Progenitor cell of endocrine pancreas (in vitro differentiated cells): ENCODE measurements at regions not wholly inside any gene's neighbourhood (a gene's known extent, or its start where the extent isn't known, plus 50 kb on each side); places are given as distances from the start of the nearest gene placed in this dataset.

Experiments used
- DNase-seq: peaks from one replicate; pipeline ENCODE4 v3.0.0; 2021; ENCODE audit warnings: low spot score; ENCODE audit not compliant: unreplicated experiment
- H3K27ac Mint-ChIP-seq: 2 replicates; pipeline ENCODE4 v1.8.0; 2021; ENCODE audit warnings: mild to moderate bottlenecking, moderate library complexity, mixed read lengths
- H3K27me3 Mint-ChIP-seq: 2 replicates; pipeline ENCODE4 v1.8.0; 2021; ENCODE audit warnings: mixed read lengths
- H3K36me3 Mint-ChIP-seq: 2 replicates; pipeline ENCODE4 v1.8.0; 2022; ENCODE audit warnings: mixed read lengths; ENCODE audit not compliant: insufficient read depth
- H3K4me1 Mint-ChIP-seq: 2 replicates; pipeline ENCODE4 v1.8.0; 2021; ENCODE audit warnings: low read depth, mixed read lengths
- H3K4me3 Mint-ChIP-seq: 2 replicates; pipeline ENCODE4 v1.8.0; 2021; ENCODE audit warnings: low read depth, mild to moderate bottlenecking, moderate library complexity, mixed read lengths
- H3K9me3 Mint-ChIP-seq: 2 replicates; pipeline ENCODE4 v1.8.0; 2021; ENCODE audit warnings: low read depth, mixed read lengths
- TF ChIP-seq, protein P1 (sequence below): fragments of 200-600 bp; sonication (generic); IDR thresholded peaks from one replicate; pipeline ENCODE4 v1.5.0; 2021; ENCODE audit warnings: antibody characterized with exemption, mild to moderate bottlenecking; ENCODE audit not compliant: unreplicated experiment

DNA sequence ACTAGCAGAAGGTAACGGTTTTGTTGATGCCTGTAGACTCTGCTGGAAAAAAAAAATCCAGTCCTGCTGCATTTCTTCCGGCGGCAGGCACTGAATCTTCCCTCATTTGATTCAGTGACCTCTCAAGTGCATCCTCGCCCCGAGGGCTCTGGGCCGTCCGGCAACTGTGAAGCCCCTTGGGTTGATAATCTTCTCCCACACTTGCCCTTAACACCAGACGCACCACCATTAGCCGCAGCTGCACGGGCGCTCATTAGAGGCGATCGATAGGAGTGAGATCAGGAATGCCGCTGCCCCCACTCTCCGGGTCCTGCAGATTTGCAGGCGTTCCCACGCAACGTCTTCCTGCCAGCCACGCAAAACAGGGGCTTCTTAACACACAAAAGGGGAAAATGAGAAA, 200.0 kb upstream of the MKI67 start:
- H3K27ac Mint-ChIP-seq: no peak overlapping the region
- no peaks in the 10 kb centered on the region for H3K36me3 Mint-ChIP-seq
- H3K9me3 Mint-ChIP-seq: peaks cover 3% of the 10 kb centered on the region
- peaks cover 30% of the 10 kb centered on the region for H3K27me3 Mint-ChIP-seq
- H3K4me1 Mint-ChIP-seq: no peaks in the 10 kb centered on the region
- DNase-seq: no peak
- H3K4me3 Mint-ChIP-seq: no peak overlapping the region
- TF ChIP-seq, protein P1, sequence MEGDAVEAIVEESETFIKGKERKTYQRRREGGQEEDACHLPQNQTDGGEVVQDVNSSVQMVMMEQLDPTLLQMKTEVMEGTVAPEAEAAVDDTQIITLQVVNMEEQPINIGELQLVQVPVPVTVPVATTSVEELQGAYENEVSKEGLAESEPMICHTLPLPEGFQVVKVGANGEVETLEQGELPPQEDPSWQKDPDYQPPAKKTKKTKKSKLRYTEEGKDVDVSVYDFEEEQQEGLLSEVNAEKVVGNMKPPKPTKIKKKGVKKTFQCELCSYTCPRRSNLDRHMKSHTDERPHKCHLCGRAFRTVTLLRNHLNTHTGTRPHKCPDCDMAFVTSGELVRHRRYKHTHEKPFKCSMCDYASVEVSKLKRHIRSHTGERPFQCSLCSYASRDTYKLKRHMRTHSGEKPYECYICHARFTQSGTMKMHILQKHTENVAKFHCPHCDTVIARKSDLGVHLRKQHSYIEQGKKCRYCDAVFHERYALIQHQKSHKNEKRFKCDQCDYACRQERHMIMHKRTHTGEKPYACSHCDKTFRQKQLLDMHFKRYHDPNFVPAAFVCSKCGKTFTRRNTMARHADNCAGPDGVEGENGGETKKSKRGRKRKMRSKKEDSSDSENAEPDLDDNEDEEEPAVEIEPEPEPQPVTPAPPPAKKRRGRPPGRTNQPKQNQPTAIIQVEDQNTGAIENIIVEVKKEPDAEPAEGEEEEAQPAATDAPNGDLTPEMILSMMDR: no peak

DNA sequence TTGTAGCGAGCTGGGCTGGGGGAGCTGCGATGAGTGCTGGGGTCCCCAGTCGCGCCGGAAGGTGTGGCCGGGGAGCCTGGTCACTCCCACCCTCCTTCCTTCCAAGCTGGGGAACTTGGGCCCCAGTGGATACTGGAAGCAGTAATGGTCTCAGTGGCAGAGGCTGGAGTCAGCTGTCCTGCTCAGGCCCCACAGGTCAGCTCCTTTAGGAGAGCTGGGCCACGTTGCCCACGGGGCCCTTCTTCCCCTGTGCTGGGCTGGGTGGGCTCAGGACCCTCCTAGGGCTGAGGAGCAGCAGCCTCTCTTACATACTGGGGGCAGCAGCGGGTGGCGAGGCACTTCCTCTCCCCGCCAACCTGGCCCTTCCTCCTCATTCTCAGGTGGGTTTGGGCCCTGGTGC, 200.6 kb upstream of the MKI67 start:
- TF ChIP-seq, protein P1: no peak
- no peaks in the 10 kb centered on the region for H3K36me3 Mint-ChIP-seq
- H3K9me3 Mint-ChIP-seq: peaks cover 3% of the 10 kb centered on the region
- H3K27me3 Mint-ChIP-seq: peaks cover 30% of the 10 kb centered on the region
- H3K27ac Mint-ChIP-seq: no peak overlapping the region
- DNase-seq: no peak
- no peak overlapping the region for H3K4me3 Mint-ChIP-seq
- H3K4me1 Mint-ChIP-seq: no peaks in the 10 kb centered on the region

DNA sequence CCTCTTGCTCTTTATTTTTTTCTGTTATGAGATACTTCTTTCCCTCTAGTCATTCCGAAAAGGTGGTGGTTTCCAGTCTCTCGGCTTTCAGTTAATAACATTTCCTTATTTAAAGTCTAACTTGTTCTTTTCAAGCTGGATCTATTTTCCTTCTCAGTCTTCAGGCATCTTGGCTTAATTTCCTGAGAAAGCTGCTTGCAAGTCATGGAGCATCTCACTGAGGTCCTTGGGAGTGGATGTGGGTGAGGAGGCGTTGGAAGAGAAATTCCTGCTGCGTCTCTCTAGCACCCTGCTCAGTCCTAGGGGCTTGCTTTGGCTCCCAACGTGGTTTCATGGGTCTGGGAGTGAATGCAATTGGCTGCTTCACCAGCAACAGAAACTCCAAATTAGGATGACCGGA, 210.2 kb upstream of the MKI67 start:
- H3K9me3 Mint-ChIP-seq: no peaks in the 10 kb centered on the region
- TF ChIP-seq, protein P1: no peak
- H3K4me1 Mint-ChIP-seq: no peaks in the 10 kb centered on the region
- H3K36me3 Mint-ChIP-seq: no peaks in the 10 kb centered on the region
- H3K27ac Mint-ChIP-seq: no peak overlapping the region
- H3K27me3 Mint-ChIP-seq: peaks cover 41% of the 10 kb centered on the region
- H3K4me3 Mint-ChIP-seq: no peak overlapping the region
- DNase-seq: no peak

DNA sequence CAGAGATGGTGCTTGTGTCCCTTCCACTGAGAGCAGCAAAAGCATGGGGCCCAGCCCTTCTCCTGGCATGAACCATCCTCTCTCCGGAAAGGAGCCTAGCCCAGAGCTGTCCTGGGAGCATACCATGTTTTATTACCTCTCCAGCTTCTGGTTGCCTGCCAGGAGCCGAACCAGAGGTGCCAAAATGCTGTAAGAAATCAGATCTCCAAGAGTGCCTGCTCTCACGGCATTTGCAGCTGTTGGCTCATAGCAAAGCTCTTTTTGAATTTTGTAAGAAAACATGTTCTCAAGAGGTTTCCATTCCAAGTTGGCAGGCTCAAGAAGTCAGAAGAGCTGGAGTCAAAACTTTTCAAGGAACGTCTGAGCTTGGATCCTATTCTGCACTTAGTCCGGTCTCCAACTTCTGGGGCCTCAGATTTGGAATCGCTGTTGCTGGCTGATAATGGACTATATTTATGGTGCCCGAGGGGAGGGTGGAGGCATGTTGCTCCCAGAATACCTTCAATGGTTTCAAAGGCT, 211.7 kb upstream of the MKI67 start:
- H3K36me3 Mint-ChIP-seq: no peaks in the 10 kb centered on the region
- TF ChIP-seq, protein P1: no peak
- DNase-seq: no peak
- no peak overlapping the region for H3K27ac Mint-ChIP-seq
- H3K9me3 Mint-ChIP-seq: no peaks in the 10 kb centered on the region
- H3K27me3 Mint-ChIP-seq: peaks cover 46% of the 10 kb centered on the region
- H3K4me1 Mint-ChIP-seq: no peaks in the 10 kb centered on the region
- no peak overlapping the region for H3K4me3 Mint-ChIP-seq

DNA sequence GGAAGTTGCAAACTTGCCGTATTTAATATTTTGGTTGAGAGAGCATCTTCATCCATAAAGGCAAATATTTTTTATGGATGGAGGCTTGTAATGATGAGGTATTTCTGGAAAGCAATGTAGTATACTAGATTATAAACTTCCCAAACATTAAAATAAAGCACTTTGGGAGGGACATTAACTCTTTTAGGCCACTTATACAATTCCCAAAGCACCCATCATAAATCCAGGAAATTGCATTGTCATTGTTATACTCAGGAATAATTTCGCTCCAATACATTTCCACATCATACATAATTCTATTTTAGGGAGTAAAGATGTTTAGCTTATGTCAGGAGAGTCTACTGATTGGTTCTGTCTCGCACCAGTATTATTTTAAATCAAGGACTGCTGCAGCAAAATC, 212.7 kb upstream of the MKI67 start:
- DNase-seq: no peak
- TF ChIP-seq, protein P1: no peak
- H3K4me3 Mint-ChIP-seq: no peak overlapping the region
- no peaks in the 10 kb centered on the region for H3K9me3 Mint-ChIP-seq
- H3K4me1 Mint-ChIP-seq: no peaks in the 10 kb centered on the region
- H3K27me3 Mint-ChIP-seq: peaks cover 39% of the 10 kb centered on the region
- no peaks in the 10 kb centered on the region for H3K36me3 Mint-ChIP-seq
- H3K27ac Mint-ChIP-seq: no peak overlapping the region
